GM21367 (cell line): ENCODE measurements at regions not wholly inside any gene's neighbourhood (a gene's known extent, or its start where the extent isn't known, plus 50 kb on each side); places are given as distances from the start of the nearest gene placed in this dataset.

Experiments used
- ATAC-seq: cut with Tn5 transposase; IDR thresholded peaks from one replicate; pipeline ENCODE4 v1.9.1; 2021; ENCODE audit not compliant: unreplicated experiment

DNA sequence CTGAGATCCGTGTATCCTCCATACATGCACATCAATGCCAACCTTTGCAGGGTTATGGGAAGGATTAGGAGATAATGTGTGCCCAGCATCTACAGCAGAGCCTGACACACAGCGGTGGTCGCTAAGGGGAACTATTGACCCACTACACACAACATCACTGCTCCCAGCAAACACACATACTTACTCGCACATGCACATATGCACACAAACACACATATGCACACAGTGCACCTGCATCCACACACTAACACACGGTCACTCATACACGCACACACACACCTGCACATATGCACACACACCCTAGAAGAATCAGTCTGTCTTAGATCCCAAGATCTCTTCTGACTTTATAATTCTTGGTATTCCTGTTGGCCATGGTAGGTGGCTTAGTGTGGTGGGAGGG is 118.3 kb downstream of the GYPC start:
- ATAC-seq: no peak

DNA sequence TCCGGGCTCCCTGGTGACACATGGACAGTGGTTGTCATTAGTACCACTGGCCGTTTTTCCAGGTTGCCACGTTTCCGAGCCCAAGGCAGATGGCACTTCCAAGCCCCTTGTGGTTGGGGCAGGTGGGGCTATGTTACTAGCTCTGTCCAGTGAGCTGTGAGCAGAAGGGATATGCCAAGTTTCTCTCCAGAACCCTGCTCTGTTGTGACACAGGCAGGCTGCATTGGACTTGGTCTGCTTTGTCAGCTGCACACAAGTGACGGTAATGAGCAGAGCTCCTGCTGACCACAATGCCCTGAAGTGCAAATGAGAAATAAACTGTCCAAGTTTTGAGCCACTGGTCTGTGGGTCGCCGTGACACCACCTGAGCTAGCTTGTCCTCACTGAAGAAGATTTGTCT is 118.8 kb downstream of the GYPC start:
- ATAC-seq: no peak

DNA sequence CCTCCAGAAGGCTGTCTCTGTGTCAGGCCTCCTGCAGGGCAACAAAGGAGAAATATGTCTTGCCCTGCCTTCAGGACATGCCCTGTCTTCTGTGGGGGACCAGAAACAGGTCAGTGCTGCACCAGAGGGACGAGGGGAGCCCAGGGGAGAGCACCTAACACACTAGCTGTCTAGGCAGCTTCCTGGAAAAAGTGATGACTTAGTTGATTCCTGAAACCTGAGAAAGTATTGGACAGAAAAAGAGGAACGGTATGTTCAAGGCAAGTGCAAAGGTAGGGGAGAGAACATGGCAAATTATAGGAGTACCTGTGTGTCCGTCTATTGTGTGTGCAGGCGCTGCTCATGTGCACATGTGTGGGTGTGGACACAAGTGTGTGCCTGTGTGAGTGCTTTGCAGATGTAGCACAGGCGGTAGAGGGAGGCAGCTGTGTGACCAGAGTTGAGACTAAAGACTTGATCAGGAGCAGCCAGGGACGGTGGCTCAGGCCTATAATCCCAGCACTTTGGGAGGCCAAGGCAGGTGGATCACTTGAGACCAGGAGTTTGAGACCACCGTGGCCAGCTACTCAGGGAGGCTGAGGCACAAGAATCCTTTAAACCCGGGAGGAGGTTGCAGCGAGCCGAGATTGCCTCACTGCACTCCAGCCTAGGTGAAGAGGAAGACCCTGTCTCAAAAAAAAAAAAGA is 119.5 kb downstream of the GYPC start:
- ATAC-seq: no peak

- peak; percentile 3 for ATAC-seq
Measured at GRCh38 chr2:126776255-126776654, 120.3 kb downstream of the GYPC start.

- ATAC-seq: peak; percentile 89
Measured at GRCh38 chr2:126776692-126777619, 121.0 kb downstream of the GYPC start.

GRCh38 chr2:126777620-126777978 is 121.1 kb upstream of the TEX51 start:
- ATAC-seq: no peak

DNA sequence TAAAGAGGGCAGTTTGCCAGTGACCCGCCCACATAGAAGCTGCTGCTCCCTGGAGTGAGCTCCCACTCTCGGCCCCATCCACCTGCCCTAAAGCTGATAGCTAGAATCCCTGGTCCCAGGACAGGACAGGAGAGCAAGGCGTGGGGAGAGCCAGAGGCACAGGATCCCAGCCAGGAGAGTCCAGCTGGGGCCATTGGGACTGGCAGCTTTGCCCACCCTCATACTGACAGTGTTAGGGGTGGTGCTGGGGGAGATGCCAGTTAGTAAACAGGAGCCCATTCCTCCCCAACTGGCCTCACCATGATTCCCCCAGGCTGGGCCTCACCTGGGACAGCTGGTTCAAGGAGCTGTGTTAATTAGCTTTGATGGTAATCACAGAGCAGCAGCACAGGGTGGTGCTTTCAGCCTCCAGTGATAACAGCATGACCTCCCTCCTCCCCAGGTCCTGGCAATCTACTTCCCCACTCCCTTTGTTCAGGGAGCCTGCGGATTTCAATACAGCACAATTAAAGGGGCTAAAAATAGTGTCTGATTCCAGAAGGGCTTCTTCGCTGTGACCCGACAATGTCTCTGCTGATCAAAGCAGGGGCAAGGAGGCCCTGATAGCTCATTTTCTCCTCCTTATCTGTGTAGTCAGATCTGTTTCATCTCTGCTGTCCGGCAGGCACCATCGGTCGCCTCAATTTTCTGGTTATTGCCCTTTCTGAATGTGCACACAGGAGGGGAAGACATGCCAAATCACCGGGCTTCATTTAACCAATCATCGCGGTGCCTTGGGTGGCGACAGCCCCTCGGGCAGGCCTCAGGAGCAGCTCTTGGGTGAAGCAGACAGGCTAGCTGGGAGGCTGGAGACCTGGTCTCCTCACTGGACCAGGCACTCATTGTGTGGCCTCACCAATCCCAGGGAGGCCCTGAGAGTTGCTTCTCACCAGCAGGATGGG is 119.9 kb upstream of the TEX51 start:
- no peak for ATAC-seq

DNA sequence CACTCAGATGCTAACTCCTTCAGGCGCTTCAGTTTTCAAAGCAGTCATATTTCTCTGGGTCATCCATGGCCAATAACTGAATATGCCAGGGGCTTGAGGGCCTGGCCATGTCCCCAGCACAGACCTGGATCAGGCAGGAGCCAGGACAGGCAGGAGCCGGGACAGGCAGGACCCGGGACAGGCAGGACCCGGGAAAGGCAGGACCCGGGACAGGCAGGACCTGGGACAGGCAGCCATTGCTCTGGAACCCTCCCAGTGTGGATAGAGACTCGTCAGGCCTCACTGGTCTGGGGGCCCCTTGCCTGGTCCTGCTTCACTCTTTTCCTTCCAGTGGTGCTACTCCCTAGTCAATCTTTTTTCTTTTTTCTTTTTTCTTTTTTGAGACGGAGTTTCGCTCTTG is 117.5 kb upstream of the TEX51 start:
- no peak for ATAC-seq

DNA sequence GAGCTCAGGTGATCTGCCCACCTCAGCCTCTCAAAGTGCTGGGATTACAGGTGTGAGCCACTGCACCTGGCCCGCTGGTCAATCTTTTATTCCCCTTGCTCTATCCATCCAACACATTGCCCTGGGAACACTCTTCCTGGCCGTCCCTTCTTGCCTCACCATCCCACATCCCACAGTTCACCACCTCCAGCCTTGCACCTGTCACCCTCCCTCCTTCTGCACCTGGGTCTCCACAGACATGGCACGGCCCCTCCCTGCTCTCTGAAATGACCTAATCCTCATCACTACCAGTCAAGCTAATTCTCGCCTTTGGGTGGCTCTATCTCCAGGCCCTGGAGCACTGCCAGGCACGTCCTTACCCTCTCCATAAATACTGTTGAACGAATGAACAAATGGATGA is 116.9 kb upstream of the TEX51 start:
- no peak for ATAC-seq

GRCh38 chr2:126782648-126783047 is 116.0 kb upstream of the TEX51 start:
- no peak for ATAC-seq

DNA sequence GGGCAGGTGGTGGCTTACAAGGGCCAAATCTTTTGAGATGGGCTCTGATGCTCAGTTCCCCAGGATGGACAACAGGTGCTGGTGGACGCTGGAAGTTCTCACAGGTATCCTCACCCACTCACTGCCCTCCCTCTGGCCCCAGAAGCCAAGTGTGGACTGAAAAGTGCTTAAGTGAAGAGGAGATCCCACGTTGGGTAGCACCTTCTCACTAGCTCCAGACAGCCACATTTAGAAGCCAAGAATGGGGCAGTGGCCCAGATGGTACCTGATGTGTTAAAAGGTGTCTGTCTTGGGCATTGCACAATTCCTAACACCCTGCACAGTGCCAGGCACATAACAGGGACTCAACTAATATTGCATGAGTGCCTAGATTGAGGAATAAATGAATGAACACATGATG is 115.3 kb upstream of the TEX51 start:
- ATAC-seq: no peak

DNA sequence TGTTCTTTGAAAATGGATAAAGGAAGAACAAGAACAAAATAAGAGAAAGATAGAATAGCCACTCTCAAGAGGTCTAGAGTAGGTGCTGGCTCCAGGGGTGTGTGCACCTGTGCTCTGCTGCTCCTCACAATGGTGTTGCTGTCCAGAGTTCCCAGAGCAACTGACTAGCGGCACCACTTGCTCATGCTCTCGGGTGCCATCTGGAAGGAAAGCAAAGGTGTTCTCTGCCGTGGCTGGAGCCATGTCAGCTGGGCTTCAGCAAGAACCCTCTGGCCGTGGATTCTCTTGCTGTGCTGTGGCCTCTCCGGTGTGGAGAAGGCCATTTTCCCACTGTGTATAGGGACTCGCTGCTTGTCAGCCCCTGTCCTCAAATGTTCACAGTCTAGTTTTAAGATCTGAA is 114.6 kb upstream of the TEX51 start:
- no peak for ATAC-seq

- no peak for ATAC-seq
Measured at GRCh38 chr2:126784621-126785020, 114.1 kb upstream of the TEX51 start.

GRCh38 chr2:126785236-126785635 is 113.5 kb upstream of the TEX51 start:
- no peak for ATAC-seq

GRCh38 chr2:126785862-126786261 is 112.8 kb upstream of the TEX51 start:
- ATAC-seq: no peak

DNA sequence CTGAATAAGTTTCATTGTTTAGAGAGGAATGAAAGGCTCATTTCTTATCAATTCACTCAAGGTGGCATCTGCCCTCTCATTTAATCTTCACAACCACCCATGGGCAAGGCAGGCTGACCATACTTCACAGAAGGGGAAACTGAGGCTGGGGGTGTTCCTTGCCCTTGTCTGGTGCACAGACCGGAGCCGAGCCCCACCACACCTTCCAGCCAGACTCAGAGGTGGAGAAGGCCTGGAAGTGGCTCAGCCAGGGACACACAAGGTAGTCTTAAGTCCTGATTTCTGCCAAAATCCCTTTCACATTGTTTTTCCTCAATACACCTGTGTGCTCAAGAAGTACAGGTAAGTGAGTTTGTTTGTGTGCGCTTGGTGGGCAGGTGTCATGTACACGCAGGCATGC is 111.9 kb upstream of the TEX51 start:
- ATAC-seq: no peak

GRCh38 chr2:126787289-126787688 is 111.4 kb upstream of the TEX51 start:
- ATAC-seq: no peak

GRCh38 chr2:126788113-126788512 is 110.6 kb upstream of the TEX51 start:
- ATAC-seq: no peak

GRCh38 chr2:126788652-126789051 is 110.0 kb upstream of the TEX51 start:
- ATAC-seq: no peak

DNA sequence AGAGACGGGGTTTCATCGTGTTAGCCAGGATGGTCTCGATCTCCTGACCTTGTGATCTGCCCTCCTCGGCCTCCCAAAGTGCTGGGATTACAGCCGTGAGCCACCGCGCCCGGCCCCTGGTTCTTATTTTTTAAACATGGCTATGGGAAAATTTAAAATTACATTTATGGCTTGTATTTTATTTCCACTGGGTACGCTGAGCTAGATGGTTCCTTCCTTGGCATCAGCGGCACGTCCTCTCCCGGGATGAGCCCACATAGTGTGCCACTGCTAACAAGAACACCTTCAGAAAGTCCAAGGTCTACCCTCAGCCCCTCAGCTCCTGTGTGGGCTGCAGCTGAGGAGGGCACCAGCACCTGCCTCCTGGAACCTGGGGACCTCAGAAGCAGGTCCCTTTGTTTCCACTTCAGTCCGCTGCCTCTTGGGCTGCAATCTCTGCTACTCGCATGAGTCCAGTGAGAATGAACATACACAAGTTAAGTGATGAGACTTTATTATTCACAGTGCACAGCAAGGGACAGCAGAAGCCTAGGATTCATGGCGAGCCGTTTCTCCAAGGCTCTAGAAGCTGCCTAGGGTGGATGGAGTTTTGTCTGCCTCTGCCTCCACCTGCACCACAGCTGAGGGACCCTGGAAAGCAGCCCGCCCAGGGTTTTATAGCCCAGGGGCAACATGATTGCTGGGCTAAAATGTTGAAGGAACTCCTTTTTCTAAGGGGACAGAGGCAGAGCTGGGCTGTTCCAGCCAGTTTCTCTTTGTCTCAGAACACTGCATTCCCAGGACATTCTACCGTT is 107.5 kb upstream of the TEX51 start:
- no peak for ATAC-seq

DNA sequence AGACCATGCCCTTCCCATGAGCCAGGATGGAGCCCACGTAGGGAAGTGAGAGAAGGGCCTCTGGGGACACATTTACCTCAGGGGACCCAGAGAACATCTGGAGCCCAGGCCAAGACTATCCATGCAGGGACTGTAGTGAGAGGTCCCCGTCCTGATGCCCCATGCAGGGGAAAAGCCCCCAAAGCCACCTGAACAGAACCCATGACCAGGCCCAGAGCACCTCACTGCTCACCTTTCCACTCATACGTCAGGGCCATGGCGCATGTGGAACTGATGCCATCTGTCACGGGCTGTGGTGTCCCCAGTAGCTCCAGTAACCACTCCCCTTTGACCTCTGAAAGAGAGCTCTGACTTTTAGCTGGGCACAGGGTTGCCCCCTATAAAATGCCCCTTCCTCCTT is 106.5 kb upstream of the TEX51 start:
- no peak for ATAC-seq
